ENCODE measurements at regions not wholly inside any gene's neighbourhood (a gene's known extent, or its start where the extent isn't known, plus 50 kb on each side); places are given as distances from the start of the nearest gene placed in this dataset.

DNA sequence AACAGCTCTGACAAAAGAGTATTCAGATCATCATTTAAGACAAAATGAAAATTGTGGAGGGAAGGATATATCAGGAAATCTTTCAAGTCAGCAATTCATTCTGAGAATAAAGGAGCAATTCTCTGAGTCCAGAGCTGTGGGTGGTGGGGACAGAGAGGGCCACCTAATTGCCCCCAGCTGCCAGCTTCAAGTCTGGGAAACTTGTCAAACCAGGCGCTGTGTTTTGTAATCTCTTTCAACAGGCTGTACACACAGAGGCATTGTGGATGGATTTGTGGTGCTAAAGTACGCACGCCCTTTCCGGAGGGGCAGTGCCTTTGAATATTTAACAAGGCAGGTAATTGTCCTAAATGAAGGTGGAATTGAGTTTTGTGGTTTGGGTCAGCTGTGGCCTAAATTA is 591.1 kb upstream of the BOD1L1 start:
- POLR2A ChIA-PET (ENCODE audit: unreplicated experiment), result no interaction called here
- DNase-seq, result no peak
- intact Hi-C loops (cut with micrococcal nuclease), result no loop called here

GRCh38 chr4:14221176-14221575 is 593.7 kb upstream of the BOD1L1 start:
- intact Hi-C loops (cut with micrococcal nuclease), result no loop called here
- TF ChIP-seq EZH2phosphoT487 (IDR thresholded peaks at IDR 0.05; ENCODE audit: borderline replicate concordance, low read length) (no peak), CTCF (conservative IDR thresholded peaks at IDR 0.05; ENCODE audit: low read depth, low read length) (no peak), EZH2 (IDR thresholded peaks at IDR 0.05; ENCODE audit: low read length, unreplicated experiment) (no peak)
- Histone ChIP-seq H3K4me1 (ENCODE audit: insufficient read depth, low read length) (no peaks in the 10 kb centered on the region), H3K27me3 (ENCODE audit: low read length) (no peaks in the 10 kb centered on the region), H3K27ac (ENCODE audit: low read length) (no peak overlapping the region), H3K79me2 (ENCODE audit: low read length) (no peaks in the 10 kb centered on the region), H3K9me3 (ENCODE audit: low read length) (no peaks in the 10 kb centered on the region), H3F3A (ENCODE audit: low read length, unreplicated experiment) (no peaks in the 10 kb centered on the region), H2AFZ (ENCODE audit: low read length) (no peak overlapping the region), H3K36me3 (ENCODE audit: low read depth, low read length) (no peaks in the 10 kb centered on the region), H3K9me2 (replicated peaks; ENCODE audit: low read length) (no peaks in the 10 kb centered on the region), H3K9ac (ENCODE audit: low read length) (no peak overlapping the region), H3K4me2 (ENCODE audit: low read length) (no peak overlapping the region), H3K4me3 (ENCODE audit: low read length) (no peak overlapping the region), H4K20me1 (ENCODE audit: low read length) (no peaks in the 10 kb centered on the region)
- POLR2A ChIA-PET (ENCODE audit: unreplicated experiment), result no interaction called here
- BruUV-seq (replicated peaks), result no TSS peak
- DNase-seq (no peak), ATAC-seq (no peak)
- CTCF ChIA-PET, result no interaction called here

More for the DNA sequence above, 591.1 kb upstream of the BOD1L1 start:
- Histone ChIP-seq H4K20me1 (ENCODE audit: low read length) (no peaks in the 10 kb centered on the region), H3K27ac (ENCODE audit: low read length) (no peak overlapping the region), H3K9me3 (ENCODE audit: low read length) (no peaks in the 10 kb centered on the region), H3K9ac (ENCODE audit: low read length) (no peak overlapping the region), H3K27me3 (ENCODE audit: low read length) (no peaks in the 10 kb centered on the region), H3K9me2 (replicated peaks; ENCODE audit: low read length) (no peaks in the 10 kb centered on the region), H3F3A (ENCODE audit: low read length, unreplicated experiment) (no peaks in the 10 kb centered on the region), H2AFZ (ENCODE audit: low read length) (no peak overlapping the region), H3K4me3 (ENCODE audit: low read length) (no peak overlapping the region), H3K79me2 (ENCODE audit: low read length) (no peaks in the 10 kb centered on the region), H3K4me2 (ENCODE audit: low read length) (no peak overlapping the region), H3K36me3 (ENCODE audit: low read depth, low read length) (no peaks in the 10 kb centered on the region), H3K4me1 (ENCODE audit: insufficient read depth, low read length) (no peaks in the 10 kb centered on the region)
- CTCF ChIA-PET, result no interaction called here
- ATAC-seq, result no peak
- no peak for TF ChIP-seq EZH2 (IDR thresholded peaks at IDR 0.05; ENCODE audit: low read length, unreplicated experiment)
- no peak for TF ChIP-seq EZH2phosphoT487 (IDR thresholded peaks at IDR 0.05; ENCODE audit: borderline replicate concordance, low read length)
- TF ChIP-seq CTCF (conservative IDR thresholded peaks at IDR 0.05; ENCODE audit: low read depth, low read length), result no peak
- no TSS peak for BruUV-seq (replicated peaks)

- TF ChIP-seq EZH2phosphoT487 (IDR thresholded peaks at IDR 0.05; ENCODE audit: borderline replicate concordance, low read length) (no peak), CTCF (conservative IDR thresholded peaks at IDR 0.05; ENCODE audit: low read depth, low read length) (no peak), EZH2 (IDR thresholded peaks at IDR 0.05; ENCODE audit: low read length, unreplicated experiment) (no peak)
- no peaks in the 10 kb centered on the region for H3K79me2 ChIP-seq (ENCODE audit: low read length)
- no peaks in the 10 kb centered on the region for H3K4me1 ChIP-seq (ENCODE audit: insufficient read depth, low read length)
- H4K20me1 ChIP-seq (ENCODE audit: low read length), result no peaks in the 10 kb centered on the region
- H3K27ac ChIP-seq (ENCODE audit: low read length), result no peak overlapping the region
- intact Hi-C loops (cut with micrococcal nuclease), result no loop called here
- no peak overlapping the region for H3K9ac ChIP-seq (ENCODE audit: low read length)
- no peak overlapping the region for H3K4me2 ChIP-seq (ENCODE audit: low read length)
- no peaks in the 10 kb centered on the region for H3K36me3 ChIP-seq (ENCODE audit: low read depth, low read length)
- no peaks in the 10 kb centered on the region for H3K9me2 ChIP-seq (replicated peaks; ENCODE audit: low read length)
- H3F3A ChIP-seq (ENCODE audit: low read length, unreplicated experiment), result no peaks in the 10 kb centered on the region
- H3K27me3 ChIP-seq (ENCODE audit: low read length), result no peaks in the 10 kb centered on the region
- POLR2A ChIA-PET (ENCODE audit: unreplicated experiment), result no interaction called here
- H3K4me3 ChIP-seq (ENCODE audit: low read length), result no peak overlapping the region
- BruUV-seq (replicated peaks), result no TSS peak
- no peak overlapping the region for H2AFZ ChIP-seq (ENCODE audit: low read length)
- ATAC-seq, result no peak
- DNase-seq, result no peak
- H3K9me3 ChIP-seq (ENCODE audit: low read length), result no peaks in the 10 kb centered on the region
- CTCF ChIA-PET, result no interaction called here
Observed at GRCh38 chr4:14222377-14223029, 595.0 kb upstream of the BOD1L1 start.
